Stimulated activated CD8-positive, alpha-beta memory T cell treated with anti-CD3 and anti-CD28 coated beads, Interleukin-4, amount 100 ng/mL, for 1 hour (primary cell): ENCODE measurements at regions not wholly inside any gene's neighbourhood (a gene's known extent, or its start where the extent isn't known, plus 50 kb on each side); places are given as distances from the start of the nearest gene placed in this dataset.
A peak's percentile ranks its signal among the peaks of the same experiment; 100 is the strongest.
"Not testable (repeated sequence)": the region's sequence is repeated elsewhere in the genome, so short reads cannot be mapped to it uniquely, and the experiment has no call there.

Experiments
- DNase-seq, 2 donors: peaks; one replicate each; pipeline ENCODE4 v3.0.0-alpha.2; 2020; ENCODE audit warnings: low read depth in 2 of 2, low spot score in 1 of 2

GRCh38 chr9:64370344-64370743, 914.7 kb downstream of the FOXD4L5 start:
- not testable (repeated sequence) for DNase-seq

DNA sequence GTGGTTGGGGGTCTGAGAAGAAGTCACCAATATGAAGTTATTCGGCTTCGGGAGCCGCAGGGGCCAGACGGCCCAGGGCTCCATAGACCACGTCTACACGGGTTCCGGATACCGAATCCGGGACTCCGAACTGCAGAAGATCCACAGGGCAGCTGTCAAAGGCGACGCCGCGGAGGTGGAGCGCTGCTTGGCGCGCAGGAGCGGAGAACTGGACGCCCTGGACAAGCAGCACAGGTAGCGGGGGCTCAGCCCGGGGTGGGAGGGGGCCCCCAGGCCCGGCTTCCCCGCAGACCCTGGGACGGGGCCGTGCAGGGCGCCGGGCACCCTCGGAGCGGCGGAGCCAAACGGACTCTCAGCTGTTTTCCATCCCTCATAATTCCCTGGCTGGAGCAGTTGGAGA, 915.4 kb downstream of the FOXD4L5 start:
- DNase-seq = not testable (repeated sequence)

DNA sequence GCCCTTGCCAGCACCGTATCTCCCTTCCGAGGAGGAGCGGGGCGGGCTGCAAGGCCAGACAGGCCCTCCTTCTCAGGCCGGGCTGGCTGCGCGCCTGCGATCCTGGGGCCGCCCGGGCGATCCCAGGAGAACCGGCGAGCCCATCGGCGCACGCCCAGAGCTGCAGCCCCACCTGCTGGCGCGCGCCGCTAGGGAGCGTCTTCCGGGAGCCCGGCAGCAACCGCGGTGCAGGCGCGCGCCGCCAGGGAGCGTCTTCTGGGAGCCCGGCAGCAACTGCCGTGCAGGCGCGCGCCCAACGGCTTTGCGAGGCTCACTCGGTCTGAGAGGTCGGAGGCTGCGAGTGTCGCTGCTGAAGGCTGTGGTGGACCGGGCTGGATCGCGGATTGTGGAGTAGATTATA, 915.9 kb downstream of the FOXD4L5 start:
- peak; percentile 36 to 47 for DNase-seq

DNA sequence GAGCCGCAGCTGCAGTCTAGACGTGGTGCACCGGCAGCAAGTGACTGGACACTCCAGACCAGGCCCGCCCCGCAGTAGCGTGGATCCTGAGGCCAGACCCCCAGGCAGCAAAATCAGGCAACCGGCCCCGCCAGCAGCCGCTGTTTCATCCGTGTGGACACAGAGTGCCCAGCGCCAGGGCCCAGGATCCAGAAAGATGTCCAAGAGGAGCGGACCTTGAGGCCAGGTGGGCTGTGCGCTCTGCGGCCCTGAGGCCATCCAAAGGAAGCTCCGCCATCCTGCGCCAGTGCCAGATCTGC, 916.4 kb downstream of the FOXD4L5 start:
- not testable (repeated sequence) for DNase-seq

- not testable (repeated sequence) for DNase-seq
Measured at GRCh38 chr9:64367826-64368643, 917.0 kb downstream of the FOXD4L5 start.
